GM18499 (cell line): ENCODE measurements at regions not wholly inside any gene's neighbourhood (a gene's known extent, or its start where the extent isn't known, plus 50 kb on each side); places are given as distances from the start of the nearest gene placed in this dataset.

ENCODE experiments used
- ATAC-seq: cut with Tn5 transposase; IDR thresholded peaks from one replicate; pipeline ENCODE4 v1.9.1; 2021; ENCODE audit warnings: moderate number of reproducible peaks; ENCODE audit not compliant: insufficient read depth, unreplicated experiment

GRCh38 chr2:62372824-62373223 is 133.2 kb downstream of the TMEM17 start:
- no peak for ATAC-seq

- no peak for ATAC-seq
Observed at GRCh38 chr2:62370321-62371250, 135.4 kb downstream of the TMEM17 start.

GRCh38 chr2:62369541-62370202 is 136.3 kb downstream of the TMEM17 start:
- ATAC-seq, result no peak

GRCh38 chr2:62364791-62365528 is 141.0 kb downstream of the TMEM17 start:
- no peak for ATAC-seq

- ATAC-seq, result peak; percentile 78
Observed at GRCh38 chr2:62363166-62363565, 142.8 kb downstream of the TMEM17 start.

- ATAC-seq, result peak; percentile 21
Observed at GRCh38 chr2:62362561-62362960, 143.4 kb downstream of the TMEM17 start.

GRCh38 chr2:62361964-62362363 is 144.0 kb downstream of the TMEM17 start:
- ATAC-seq, result no peak

GRCh38 chr2:62354771-62355561 is 151.0 kb downstream of the TMEM17 start:
- no peak for ATAC-seq

- ATAC-seq, result no peak
Observed at GRCh38 chr2:62352031-62352430, 154.0 kb downstream of the TMEM17 start.

GRCh38 chr2:62349788-62350187 is 153.9 kb downstream of the B3GNT2 start:
- ATAC-seq, result no peak

GRCh38 chr2:62348700-62349099 is 152.8 kb downstream of the B3GNT2 start:
- ATAC-seq, result no peak

GRCh38 chr2:62347563-62348270 is 151.8 kb downstream of the B3GNT2 start:
- ATAC-seq, result no peak

- ATAC-seq, result peak; percentile 50
Observed at GRCh38 chr2:62344472-62344871, 148.6 kb downstream of the B3GNT2 start.

GRCh38 chr2:62343636-62344337 is 147.9 kb downstream of the B3GNT2 start:
- ATAC-seq, result no peak

GRCh38 chr2:62343206-62343605 is 147.3 kb downstream of the B3GNT2 start:
- ATAC-seq, result no peak

- no peak for ATAC-seq
Observed at GRCh38 chr2:62340994-62341484, 145.1 kb downstream of the B3GNT2 start.

- no peak for ATAC-seq
Observed at GRCh38 chr2:62339837-62340236, 143.9 kb downstream of the B3GNT2 start.

GRCh38 chr2:62339413-62339812 is 143.5 kb downstream of the B3GNT2 start:
- ATAC-seq, result no peak

GRCh38 chr2:62338111-62338510 is 142.2 kb downstream of the B3GNT2 start:
- no peak for ATAC-seq
